IMR-90 (cell line): ENCODE measurements at regions not wholly inside any gene's neighbourhood (a gene's known extent, or its start where the extent isn't known, plus 50 kb on each side); places are given as distances from the start of the nearest gene placed in this dataset.

Experiments
- ATAC-seq: fragments of 200-7000 bp; cut with Tn5 transposase; 2 replicates; pipeline ENCODE4 v1.9.1; 2020; ENCODE audit warnings: low read depth, mild to moderate bottlenecking, moderate library complexity
- BruUV-seq: library from RNA; stranded (reverse); fragments of 400-500 nt; replicated peaks from 2 replicates; lab custom pipeline; 2021; lab: Mats Ljungman, UMichigan
- CTCF ChIA-PET: fragments of 300-600 bp; formaldehyde crosslinking; extraction: SDS; loops from one replicate; lab custom pipeline; 2021; ENCODE audit warnings: antibody characterized with exemption; lab: Yijun Ruan, JAX
- POLR2A ChIA-PET: fragments of 300-600 bp; sonication (Branson Sonifier 250); formaldehyde crosslinking; loops from one replicate; lab custom pipeline; 2022; ENCODE audit warnings: antibody characterized with exemption; ENCODE audit not compliant: unreplicated experiment; lab: Charles Lee
- DNase-seq: peaks from one replicate; pipeline ENCODE4 v3.0.0; 2013
- H2AFZ ChIP-seq: replicated peaks from 2 replicates; pipeline ENCODE3; 2013; ENCODE audit warnings: low read length, mild to moderate bottlenecking; ENCODE audit not compliant: poor library complexity
- H2AK5ac ChIP-seq: 2 replicates; pipeline ENCODE4 v1.6.1; 2013; ENCODE audit warnings: low read depth, low read length, inconsistent platforms
- H2AK9ac ChIP-seq: replicated peaks from 2 replicates; pipeline ENCODE3; 2013; ENCODE audit warnings: mild to moderate bottlenecking, low read depth, low read length, moderate library complexity; ENCODE audit not compliant: poor library complexity
- H2BK120ac ChIP-seq: 2 replicates; pipeline ENCODE4 v1.6.1; 2013; ENCODE audit warnings: low read depth, low read length, inconsistent platforms
- H2BK15ac ChIP-seq: 3 replicates; pipeline ENCODE4 v1.6.1; 2013; ENCODE audit warnings: low read depth, low read length, inconsistent platforms
- H2BK20ac ChIP-seq: 2 replicates; pipeline ENCODE4 v1.6.1; 2013; ENCODE audit warnings: low read depth, mild to moderate bottlenecking, inconsistent platforms, low read length, moderate library complexity
- H2BK5ac ChIP-seq: 2 replicates; pipeline ENCODE4 v1.6.1; 2013; ENCODE audit warnings: mild to moderate bottlenecking, low read depth, low read length, inconsistent platforms; ENCODE audit not compliant: poor library complexity, severe bottlenecking
- H3K14ac ChIP-seq: replicated peaks from 2 replicates; pipeline ENCODE4 v1.6.1; 2013; ENCODE audit warnings: low read depth, low read length, inconsistent platforms
- H3K18ac ChIP-seq: 2 replicates; pipeline ENCODE4 v1.6.1; 2013; ENCODE audit warnings: low read depth, low read length, control low read depth
- H3K23ac ChIP-seq: 2 replicates; pipeline ENCODE4 v1.6.1; 2013; ENCODE audit warnings: low read depth, low read length, inconsistent platforms
- H3K27ac ChIP-seq: 2 replicates; pipeline ENCODE4 v1.5.1; 2013; ENCODE audit warnings: mild to moderate bottlenecking, control low read depth, low read length; ENCODE audit not compliant: insufficient read depth
- H3K27me3 ChIP-seq: 2 replicates; pipeline ENCODE4 v1.6.1; 2013; ENCODE audit warnings: low read length; ENCODE audit not compliant: control insufficient read depth, insufficient read depth
- H3K36me3 ChIP-seq: 2 replicates; pipeline ENCODE4 v1.6.1; 2013; ENCODE audit warnings: low read length, mixed read lengths; ENCODE audit not compliant: control insufficient read depth, insufficient read depth
- H3K4ac ChIP-seq: 2 replicates; pipeline ENCODE4 v1.6.1; 2013; ENCODE audit warnings: low read depth, low read length, inconsistent platforms
- H3K4me1 ChIP-seq: 2 replicates; pipeline ENCODE4 v1.6.1; 2013; ENCODE audit warnings: low read length, mixed read lengths; ENCODE audit not compliant: control insufficient read depth, insufficient read depth
- H3K4me2 ChIP-seq: 2 replicates; pipeline ENCODE4 v1.6.1; 2013; ENCODE audit warnings: low read depth, mild to moderate bottlenecking, control low read depth, low read length, moderate library complexity
- H3K4me3 ChIP-seq: 2 replicates; pipeline ENCODE4 v1.5.1; 2013; ENCODE audit warnings: low read depth, mild to moderate bottlenecking, control low read depth, low read length, moderate library complexity; ENCODE audit not compliant: insufficient read depth
- H3K56ac ChIP-seq: 2 replicates; pipeline ENCODE4 v1.6.1; 2013; ENCODE audit warnings: low read length, inconsistent platforms; ENCODE audit not compliant: insufficient read depth; ENCODE audit errors: extremely low read depth
- H3K79me1 ChIP-seq, 2 experiments: 2 replicates each; pipeline ENCODE4 v1.6.1; 2013; ENCODE audit warnings: low read length in 2 of 2, inconsistent platforms in 1 of 2, low read depth in 1 of 2
- H3K9ac ChIP-seq: 2 replicates; pipeline ENCODE4 v1.6.1; 2013; ENCODE audit warnings: low read depth, low read length, control low read depth
- H3K9me1 ChIP-seq: 2 replicates; pipeline ENCODE4 v1.6.1; 2013; ENCODE audit warnings: low read length, inconsistent platforms; ENCODE audit not compliant: insufficient read depth
- H3K9me3 ChIP-seq: 2 replicates; pipeline ENCODE4 v1.6.1; 2013; ENCODE audit warnings: low read length; ENCODE audit not compliant: control insufficient read depth, insufficient read depth
- H4K20me1 ChIP-seq: 2 replicates; pipeline ENCODE4 v1.6.1; 2013; ENCODE audit warnings: low read length, inconsistent platforms; ENCODE audit not compliant: insufficient read depth
- H4K5ac ChIP-seq: 2 replicates; pipeline ENCODE4 v1.6.1; 2013; ENCODE audit warnings: mild to moderate bottlenecking, low read depth, low read length, control low read depth
- H4K8ac ChIP-seq, 2 experiments: 2 replicates each; pipeline ENCODE4 v1.6.1; 2013; ENCODE audit warnings: low read depth in 2 of 2, low read length in 2 of 2, control low read depth in 1 of 2, inconsistent platforms in 1 of 2
- H4K91ac ChIP-seq: 2 replicates; pipeline ENCODE4 v1.6.1; 2013; ENCODE audit warnings: low read depth, low read length, inconsistent platforms; ENCODE audit not compliant: insufficient read depth
- RFX5 ChIP-seq: IDR thresholded peaks from 2 replicates; pipeline ENCODE4 v1.8.0; 2012; ENCODE audit warnings: low read depth, mild to moderate bottlenecking, low read length, moderate library complexity
- WGBS, 2 experiments: methylation state at CpG; one replicate each; pipeline versions ENCODE4 v1.1.5 to v1.1.7; 2013; ENCODE audit warnings: missing lambda C conversion rate in 2 of 2; ENCODE audit not compliant: insufficient read length in 1 of 2; ENCODE audit errors: extremely low coverage in 2 of 2; 5-methylcytosine and 5-hydroxymethylcytosine counted together
- dilution Hi-C: fragments of 300-500 bp; cut with HindIII; formaldehyde crosslinking; loops from one replicate; pipeline ENCODE4 v1.14.3; 2018; ENCODE audit warnings: low sequenced_read_pairs; ENCODE audit not compliant: unreplicated experiment
- in situ Hi-C: fragments of 300-500 bp; cut with MboI; formaldehyde crosslinking; loops from 3 replicates; pipeline ENCODE4 v1.14.3; 2019; ENCODE audit warnings: low sequenced_read_pairs, inconsistent platforms, mixed read lengths
- intact Hi-C: fragments of 100-400 bp; cut with micrococcal nuclease; formaldehyde crosslinking; loops from 2 replicates; pipeline ENCODE4 v1.10.0; 2022

GRCh38 chr20:50256577-50256976, 65.9 kb downstream of the CEBPB start:
- dilution Hi-C loops, result no loop called here
- BruUV-seq, result no TSS peak

More at GRCh38 chr20:50256577-50256976, 65.9 kb downstream of the CEBPB start:
- H3K4ac ChIP-seq, result peak overlapping the region; percentile 62
- no peak overlapping the region for H3K23ac ChIP-seq
- in situ Hi-C loops (no loop called here), intact Hi-C loops (no loop called here)
- no peaks in the 10 kb centered on the region for H3K9me3 ChIP-seq
- H3K27ac ChIP-seq, result no peak overlapping the region
- H2AFZ ChIP-seq, result no peak overlapping the region
- peaks cover 23% of the 10 kb centered on the region for H3K9me1 ChIP-seq
- 40% methylated on average over 1 of the region's 6 CpGs; no CpG with 5 or more reads in 1 of the 2 experiments for WGBS, 2 experiments
- H3K4me3 ChIP-seq, result no peak overlapping the region
- POLR2A ChIA-PET, result no interaction called here
- peak overlapping the region; percentile 52 for H4K91ac ChIP-seq
- H2BK5ac ChIP-seq, result no peak overlapping the region
- H4K8ac ChIP-seq, result no peak overlapping the region; a peak in 1 of 4 replicates
- peak overlapping the region; percentile 52; the same call in 1 of the 2 replicates for H2BK120ac ChIP-seq
- H3K79me1 ChIP-seq, result no peaks in the 10 kb centered on the region; a peak in 1 of 4 replicates
- no peak overlapping the region for H3K14ac ChIP-seq
- 0 out of 2 replicates have a peak overlapping the region, but pooled peaks have one; percentile 4 for H4K5ac ChIP-seq
- H2BK20ac ChIP-seq, result peak overlapping the region; percentile 62
- peaks cover 21% of the 10 kb centered on the region for H3K4me1 ChIP-seq
- peak overlapping the region; percentile 57; the same call in 1 of the 2 replicates for H2AK5ac ChIP-seq
- no peak overlapping the region for H3K4me2 ChIP-seq
- TF ChIP-seq RFX5, result no peak
- H3K36me3 ChIP-seq, result no peaks in the 10 kb centered on the region
- DNase-seq, result peak; percentile 24
- no peak overlapping the region for H2BK15ac ChIP-seq
- no peaks in the 10 kb centered on the region for H3K27me3 ChIP-seq
- no peak overlapping the region for H3K18ac ChIP-seq
- CTCF ChIA-PET, result no interaction called here
- H4K20me1 ChIP-seq, result no peaks in the 10 kb centered on the region
- no peak overlapping the region for H3K56ac ChIP-seq
- ATAC-seq, result no peak
- H3K9ac ChIP-seq, result no peak overlapping the region
- H2AK9ac ChIP-seq, result no peak overlapping the region
